H1 (cell line): ENCODE measurements at regions not wholly inside any gene's neighbourhood (a gene's known extent, or its start where the extent isn't known, plus 50 kb on each side); places are given as distances from the start of the nearest gene placed in this dataset.

Source experiments
- CTCF ChIA-PET: fragments of 300-600 bp; sonication (Branson Sonifier 250); formaldehyde crosslinking; loops from one replicate; lab custom pipeline; 2021; ENCODE audit not compliant: partially characterized antibody; lab: Charles Lee
- POLR2A ChIA-PET: fragments of 300-600 bp; sonication (Branson Sonifier 250); formaldehyde crosslinking; loops from one replicate; lab custom pipeline; 2021; ENCODE audit warnings: inconsistent platforms; ENCODE audit not compliant: partially characterized antibody; lab: Charles Lee
- DNase-seq, 2 experiments: peaks; one replicate each; pipeline versions ENCODE4 v3.0.0 to v3.0.0-alpha.2; 2010 to 2022; ENCODE audit warnings: low spot score in 2 of 2, low read depth in 1 of 2, mixed read lengths in 1 of 2
- FAIRE-seq: peaks from 2 replicates; lab custom pipeline; 2011; peaks lifted over from hg19 to GRCh38; lab: Jason Lieb, UNC
- H2AFZ ChIP-seq: 2 replicates; pipeline ENCODE4 v1.8.1; 2012; ENCODE audit warnings: low read length, inconsistent platforms
- H2AK5ac ChIP-seq: 2 replicates; pipeline ENCODE4 v1.6.1; 2013; ENCODE audit warnings: low read depth, low read length
- H2BK120ac ChIP-seq: replicated peaks from 2 replicates; pipeline ENCODE3; 2013; ENCODE audit warnings: low read depth, low read length, inconsistent platforms
- H2BK12ac ChIP-seq: 2 replicates; pipeline ENCODE4 v1.6.1; 2013; ENCODE audit warnings: low read depth, low read length
- H2BK15ac ChIP-seq: 2 replicates; pipeline ENCODE4 v1.6.1; 2013; ENCODE audit warnings: low read length
- H2BK20ac ChIP-seq: 2 replicates; pipeline ENCODE4 v1.6.1; 2013; ENCODE audit warnings: low read length
- H2BK5ac ChIP-seq: 2 replicates; pipeline ENCODE4 v1.6.1; 2013; ENCODE audit warnings: low read depth, low read length
- H3K14ac ChIP-seq: 2 replicates; pipeline ENCODE4 v1.6.1; 2013; ENCODE audit warnings: inconsistent platforms; ENCODE audit not compliant: insufficient read length
- H3K18ac ChIP-seq: 2 replicates; pipeline ENCODE4 v1.6.1; 2013; ENCODE audit warnings: low read length; ENCODE audit errors: extremely low read depth
- H3K23ac ChIP-seq: 2 replicates; pipeline ENCODE4 v1.6.1; 2013; ENCODE audit warnings: inconsistent platforms; ENCODE audit not compliant: insufficient read length
- H3K23me2 ChIP-seq: 2 replicates; pipeline ENCODE4 v1.6.1; 2013; ENCODE audit warnings: low read depth, low read length
- H3K27ac ChIP-seq: 2 replicates; pipeline ENCODE4 v1.6.1; 2011; ENCODE audit warnings: low read depth, low read length, inconsistent platforms
- H3K27me3 ChIP-seq, 4 experiments: replicated peaks in 1 of 4; 1 replicate in 1 of 4; 2 replicates in 3 of 4; pipeline versions ENCODE4 v1.6.1 to v1.8.1; 2011 to 2013; ENCODE audit warnings: low read length in 3 of 4, mild to moderate bottlenecking in 3 of 4, inconsistent platforms in 2 of 4, mixed read lengths in 2 of 4, moderate library complexity in 1 of 4; ENCODE audit not compliant: control insufficient read depth in 3 of 4, insufficient read depth in 3 of 4; ENCODE audit errors: extremely low read depth in 1 of 4
- H3K36me3 ChIP-seq, 4 experiments: 2 replicates each; pipeline versions ENCODE4 v1.6.1 to v1.8.1; 2011 to 2013; ENCODE audit warnings: mild to moderate bottlenecking in 4 of 4, low read length in 3 of 4, moderate library complexity in 2 of 4, control low read depth in 1 of 4, inconsistent platforms in 1 of 4; ENCODE audit not compliant: insufficient read depth in 4 of 4, control insufficient read depth in 2 of 4
- H3K4ac ChIP-seq: replicated peaks from 2 replicates; pipeline ENCODE3; 2013; ENCODE audit warnings: low read length, low read depth, mixed read lengths, inconsistent platforms; ENCODE audit not compliant: insufficient read length
- H3K4me1 ChIP-seq, 4 experiments: replicated peaks in 1 of 4; 1 replicate in 1 of 4; 2 replicates in 3 of 4; pipeline versions ENCODE4 v1.6.1 to v1.8.1; 2011 to 2013; ENCODE audit warnings: low read length in 3 of 4, inconsistent platforms in 2 of 4, mixed read lengths in 1 of 4; ENCODE audit not compliant: insufficient read depth in 4 of 4, control insufficient read depth in 3 of 4
- H3K4me2 ChIP-seq, 2 experiments: 2 replicates each; pipeline versions ENCODE4 v1.6.1 to v1.8.1; 2011 to 2013; ENCODE audit warnings: low read depth in 2 of 2, low read length in 2 of 2, control low read depth in 1 of 2, inconsistent platforms in 1 of 2, mild to moderate bottlenecking in 1 of 2; ENCODE audit not compliant: insufficient read depth in 1 of 2
- H3K4me3 ChIP-seq, 4 experiments: fragments of 200-600, 300-600 bp in 1 of 4; sonication (generic), shearing (Covaris generic), sonication (Bioruptor Twin) in 1 of 4; 2 replicates each; pipeline versions ENCODE4 v1.5.1 to v1.8.1; 2011 to 2016; ENCODE audit warnings: low read length in 4 of 4, low read depth in 3 of 4, control low read depth in 2 of 4, inconsistent platforms in 2 of 4, mild to moderate bottlenecking in 2 of 4, mixed read lengths in 1 of 4, moderate library complexity in 1 of 4; ENCODE audit not compliant: insufficient read depth in 2 of 4; ENCODE audit errors: extremely low read depth in 1 of 4
- H3K56ac ChIP-seq: replicated peaks from 2 replicates; pipeline ENCODE3; 2013; ENCODE audit warnings: low read depth, mild to moderate bottlenecking, mixed read lengths, low read length, inconsistent platforms; ENCODE audit not compliant: insufficient read length
- H3K79me1 ChIP-seq: 2 replicates; pipeline ENCODE4 v1.6.1; 2013; ENCODE audit warnings: low read depth, low read length, control low read depth
- H3K79me2 ChIP-seq, 2 experiments: 2 replicates each; pipeline versions ENCODE4 v1.6.1 to v1.8.1; 2012 to 2013; ENCODE audit warnings: low read length in 2 of 2, mild to moderate bottlenecking in 2 of 2, inconsistent platforms in 1 of 2; ENCODE audit not compliant: insufficient read depth in 2 of 2, control insufficient read depth in 1 of 2
- H3K9ac ChIP-seq, 4 experiments: replicated peaks in 1 of 4; 1 replicate in 1 of 4; 2 replicates in 3 of 4; pipeline versions ENCODE4 v1.6.1 to v1.8.1; 2011 to 2013; ENCODE audit warnings: low read depth in 3 of 4, low read length in 3 of 4, control low read depth in 2 of 4, mild to moderate bottlenecking in 2 of 4, moderate library complexity in 2 of 4, inconsistent platforms in 1 of 4; ENCODE audit errors: extremely low read depth in 1 of 4
- H3K9me3 ChIP-seq, 2 experiments: 2 replicates each; pipeline versions ENCODE4 v1.6.1 to v1.8.1; 2012 to 2013; ENCODE audit warnings: mild to moderate bottlenecking in 2 of 2, moderate library complexity in 2 of 2, control low read depth in 1 of 2, inconsistent platforms in 1 of 2, low read depth in 1 of 2, low read length in 1 of 2, mixed read lengths in 1 of 2; ENCODE audit not compliant: insufficient read depth in 2 of 2
- H4K20me1 ChIP-seq, 2 experiments: replicated peaks in 1 of 2; 2 replicates each; pipeline versions ENCODE3 to v1.8.1; 2011 to 2013; ENCODE audit warnings: inconsistent platforms in 2 of 2, low read length in 2 of 2, mild to moderate bottlenecking in 1 of 2; ENCODE audit not compliant: insufficient read depth in 2 of 2, control insufficient read depth in 1 of 2
- H4K5ac ChIP-seq: 2 replicates; pipeline ENCODE4 v1.6.1; 2013; ENCODE audit warnings: low read length, low read depth, mixed read lengths, inconsistent platforms; ENCODE audit not compliant: insufficient read length
- H4K8ac ChIP-seq: 2 replicates; pipeline ENCODE4 v1.8.0; 2013; ENCODE audit warnings: mild to moderate bottlenecking, moderate library complexity, low read length, inconsistent platforms; ENCODE audit not compliant: insufficient read depth; ENCODE audit errors: extremely low read depth
- H4K91ac ChIP-seq: replicated peaks from 2 replicates; pipeline ENCODE3; 2013; ENCODE audit warnings: low read length, mixed read lengths, inconsistent platforms; ENCODE audit not compliant: insufficient read length
- CTBP2 ChIP-seq: IDR thresholded peaks from 2 replicates; pipeline ENCODE4 v1.7.0; 2011; ENCODE audit warnings: borderline replicate concordance, mild to moderate bottlenecking, moderate library complexity, mixed read lengths, low read length; ENCODE audit not compliant: insufficient read depth, insufficient read length
- TBP ChIP-seq: IDR thresholded peaks from 2 replicates; pipeline ENCODE4 v1.6.1; 2011; ENCODE audit warnings: low read depth, low read length, improper control_type of control experiment
- WGBS, 2 experiments: shearing (Covaris generic) in 1 of 2; methylation state at CpG; one replicate each; pipeline versions ENCODE4 v1.1.6 to v1.1.7; 2013 to 2015; ENCODE audit warnings: low lambda C conversion rate in 2 of 2, mixed read lengths in 2 of 2, inconsistent platforms in 1 of 2, low coverage in 1 of 2, missing lambda C conversion rate in 1 of 2; ENCODE audit not compliant: insufficient replicate concordance in 2 of 2, insufficient coverage in 1 of 2, insufficient read length in 1 of 2; ENCODE audit errors: extremely low coverage in 1 of 2, missing lambda C conversion rate in 1 of 2; 5-methylcytosine and 5-hydroxymethylcytosine counted together

DNA sequence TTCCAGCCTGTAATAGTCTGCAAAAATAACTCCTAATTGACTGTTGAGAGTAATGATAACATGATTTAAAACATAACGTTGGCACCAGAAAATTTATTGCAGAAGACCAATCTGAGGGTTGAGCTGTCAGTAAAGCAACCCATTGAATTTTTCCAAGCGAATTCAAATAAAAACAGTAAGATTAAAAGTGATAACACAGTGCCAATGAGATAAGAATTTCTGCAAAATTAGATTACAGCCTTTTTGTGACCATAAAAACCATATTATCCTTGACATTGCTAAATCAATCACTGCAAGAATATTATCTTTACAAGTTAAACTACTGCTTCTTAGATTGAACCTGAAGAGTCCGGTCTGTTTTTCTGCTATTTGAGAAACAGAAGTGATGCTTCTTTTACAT is 341.4 kb downstream of the CDH11 start:
- Histone ChIP-seq H3K23me2 (no peaks in the 10 kb centered on the region), H3K9me3 (no peaks in the 10 kb centered on the region), H2BK15ac (no peak overlapping the region), H3K23ac (no peak overlapping the region), H3K4me3 (no peak overlapping the region), H3K4me2 (no peak overlapping the region), H3K9ac (no peak overlapping the region), H3K79me2 (no peaks in the 10 kb centered on the region), H4K20me1 (no peaks in the 10 kb centered on the region), H4K5ac (no peak overlapping the region), H4K8ac (no peak overlapping the region), H3K4ac (no peak overlapping the region), H3K36me3 (no peaks in the 10 kb centered on the region), H3K56ac (no peak overlapping the region), H2AK5ac (no peak overlapping the region), H2AFZ (no peak overlapping the region), H3K79me1 (no peaks in the 10 kb centered on the region), H3K27ac (no peak overlapping the region), H2BK12ac (no peak overlapping the region), H3K4me1 (no peaks in the 10 kb centered on the region), H2BK20ac (no peak overlapping the region), H2BK5ac (no peak overlapping the region), H4K91ac (no peak overlapping the region), H3K27me3 (no peaks in the 10 kb centered on the region), H3K18ac (no peak overlapping the region), H3K14ac (no peak overlapping the region), H2BK120ac (no peak overlapping the region)
- FAIRE-seq (no peak), DNase-seq (no peak)
- WGBS, 2 experiments, result 92% methylated on average over 3 of the region's 3 CpGs; no CpG with 5 or more reads in 1 of the 2 experiments
- TF ChIP-seq TBP, result no peak
- TF ChIP-seq CTBP2, result no peak
- ChIA-PET CTCF (no interaction called here), POLR2A (no interaction called here)
